ENCODE measurements at regions not wholly inside any gene's neighbourhood (a gene's known extent, or its start where the extent isn't known, plus 50 kb on each side); places are given as distances from the start of the nearest gene placed in this dataset.

DNA sequence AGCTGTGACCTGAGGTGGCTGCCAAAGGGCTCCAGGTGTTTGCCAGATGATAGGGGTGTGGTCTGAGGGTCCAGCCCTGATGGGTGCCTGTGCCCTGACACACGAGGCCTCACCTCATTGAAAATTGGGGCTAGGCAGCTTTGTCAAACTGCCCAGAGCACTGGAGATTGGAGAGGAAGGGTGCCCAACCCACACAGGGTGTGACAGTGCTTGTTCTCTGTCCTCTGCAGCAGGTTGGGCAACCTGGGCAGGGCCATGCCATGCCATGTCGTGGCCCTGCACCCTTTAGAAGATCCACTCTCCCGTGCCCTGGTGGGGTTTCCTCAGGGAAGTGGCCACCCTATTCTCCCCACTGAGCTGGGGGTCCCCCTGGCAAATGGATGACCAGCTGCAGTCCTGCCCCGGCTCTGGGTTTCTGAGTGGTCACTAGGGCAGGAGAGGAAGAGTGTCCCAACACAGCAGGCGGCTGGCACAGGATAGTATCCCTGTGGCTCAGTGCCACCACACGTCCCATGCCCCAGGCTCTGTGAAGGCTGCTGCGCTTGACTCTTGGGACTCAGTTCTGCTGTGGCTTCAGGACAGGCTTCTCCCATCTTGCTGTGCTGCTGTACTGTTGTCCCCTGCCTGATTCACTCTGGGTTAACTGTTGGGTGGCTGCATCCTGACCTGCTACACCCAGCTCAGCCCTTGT, 100.8 kb upstream of the PITX1 start:
- DNase-seq: no peak

DNA sequence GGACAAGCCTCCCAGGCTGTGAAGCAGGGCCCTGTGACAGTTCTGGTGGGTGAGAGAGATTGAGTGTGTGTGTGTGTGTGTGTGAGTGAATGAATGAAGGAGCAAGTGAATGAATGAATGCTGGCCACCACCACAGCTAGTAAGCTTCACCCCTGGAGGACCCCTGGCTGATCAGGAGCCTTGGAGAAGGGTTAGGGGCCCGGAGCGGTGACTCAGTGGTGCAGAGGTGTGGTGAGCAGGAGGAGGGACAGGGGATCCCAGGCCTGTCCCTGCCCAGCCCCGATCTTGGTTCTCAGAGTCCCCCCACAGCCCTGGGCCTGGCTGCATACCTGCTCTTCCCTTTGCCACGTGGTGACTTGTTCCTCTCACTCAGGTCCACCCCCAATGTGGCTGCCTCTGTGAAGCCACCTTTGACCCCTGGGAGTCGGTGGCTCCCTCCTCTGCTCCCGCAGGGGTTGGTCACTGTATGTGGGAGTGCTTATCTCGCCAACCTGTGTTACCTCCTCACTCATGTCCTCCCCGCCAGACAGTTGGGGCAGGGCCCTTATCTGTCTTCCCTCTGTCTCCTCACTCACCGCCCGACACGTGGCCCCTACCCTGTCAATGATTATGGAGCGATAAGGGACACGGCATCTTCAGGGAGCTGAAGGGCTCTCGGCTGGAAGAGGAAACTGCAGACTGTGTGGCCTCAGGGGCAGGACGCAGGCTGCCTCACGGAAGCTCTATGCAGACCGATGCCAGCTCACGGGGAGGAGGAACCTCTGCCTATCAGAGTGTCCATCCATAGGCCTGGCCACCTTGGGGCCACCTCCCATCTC, 99.9 kb upstream of the PITX1 start:
- no peak for DNase-seq

DNA sequence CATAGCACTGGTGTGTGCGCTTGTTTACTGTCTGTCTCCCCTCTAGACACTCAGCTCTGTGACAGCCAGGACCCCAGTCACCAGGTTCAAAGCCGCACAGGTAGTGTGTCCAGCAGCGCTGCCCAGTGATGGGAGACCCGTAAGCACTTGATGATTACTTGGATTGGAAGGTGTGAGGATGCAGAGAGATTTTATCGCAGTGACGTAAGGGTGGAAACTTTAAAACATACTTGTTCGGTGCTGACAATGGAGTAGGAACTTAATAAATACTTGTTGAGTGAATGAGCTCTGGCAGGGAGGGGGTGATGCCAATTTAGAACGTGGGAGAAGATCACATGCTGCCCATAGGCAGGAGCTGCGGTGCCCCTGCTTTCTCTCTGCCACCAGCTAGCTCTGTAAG, 99.2 kb upstream of the PITX1 start:
- no peak for DNase-seq

DNA sequence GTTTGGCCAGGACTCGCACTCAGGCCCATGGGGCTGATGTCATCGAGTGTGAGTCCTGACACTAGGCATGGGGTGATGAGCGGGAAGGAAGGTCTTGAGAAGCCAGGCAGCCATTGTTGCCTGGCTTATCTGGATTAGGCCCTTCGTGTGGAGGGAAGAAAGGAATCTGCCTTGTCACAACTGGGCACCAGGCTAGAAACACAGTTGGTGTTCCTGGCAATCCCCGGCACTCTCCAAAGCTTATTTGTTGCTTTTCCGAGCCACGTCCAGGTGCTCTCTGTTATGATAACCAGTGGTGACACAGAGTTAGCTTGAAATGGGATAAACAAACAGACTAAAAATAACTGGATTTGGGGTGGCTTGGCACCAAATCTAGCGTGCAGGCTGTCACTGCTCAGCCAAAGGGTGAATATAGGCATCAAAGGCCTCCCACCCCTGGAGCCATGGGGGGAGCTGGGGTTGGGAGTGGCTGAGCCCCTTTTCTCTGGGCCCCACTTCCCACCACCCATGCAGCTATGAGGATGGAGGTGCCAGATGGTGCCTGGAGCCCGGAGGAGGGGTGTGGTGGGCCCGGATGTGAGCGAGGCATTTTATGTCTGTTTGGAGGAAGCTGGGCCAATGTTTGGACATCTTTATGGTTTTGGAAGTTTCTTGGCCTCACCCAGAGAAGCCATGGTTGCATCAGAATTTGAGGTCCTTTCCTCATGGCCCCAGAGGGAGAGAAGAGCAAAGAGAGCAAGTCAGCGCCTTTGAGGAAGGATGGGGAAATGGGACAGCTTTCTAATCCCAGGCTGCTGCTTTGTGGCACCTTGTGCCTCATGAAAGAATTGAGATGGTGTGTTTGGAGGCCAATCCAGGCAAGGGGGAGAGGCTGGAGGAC, 98.0 kb upstream of the PITX1 start:
- DNase-seq: no peak

DNA sequence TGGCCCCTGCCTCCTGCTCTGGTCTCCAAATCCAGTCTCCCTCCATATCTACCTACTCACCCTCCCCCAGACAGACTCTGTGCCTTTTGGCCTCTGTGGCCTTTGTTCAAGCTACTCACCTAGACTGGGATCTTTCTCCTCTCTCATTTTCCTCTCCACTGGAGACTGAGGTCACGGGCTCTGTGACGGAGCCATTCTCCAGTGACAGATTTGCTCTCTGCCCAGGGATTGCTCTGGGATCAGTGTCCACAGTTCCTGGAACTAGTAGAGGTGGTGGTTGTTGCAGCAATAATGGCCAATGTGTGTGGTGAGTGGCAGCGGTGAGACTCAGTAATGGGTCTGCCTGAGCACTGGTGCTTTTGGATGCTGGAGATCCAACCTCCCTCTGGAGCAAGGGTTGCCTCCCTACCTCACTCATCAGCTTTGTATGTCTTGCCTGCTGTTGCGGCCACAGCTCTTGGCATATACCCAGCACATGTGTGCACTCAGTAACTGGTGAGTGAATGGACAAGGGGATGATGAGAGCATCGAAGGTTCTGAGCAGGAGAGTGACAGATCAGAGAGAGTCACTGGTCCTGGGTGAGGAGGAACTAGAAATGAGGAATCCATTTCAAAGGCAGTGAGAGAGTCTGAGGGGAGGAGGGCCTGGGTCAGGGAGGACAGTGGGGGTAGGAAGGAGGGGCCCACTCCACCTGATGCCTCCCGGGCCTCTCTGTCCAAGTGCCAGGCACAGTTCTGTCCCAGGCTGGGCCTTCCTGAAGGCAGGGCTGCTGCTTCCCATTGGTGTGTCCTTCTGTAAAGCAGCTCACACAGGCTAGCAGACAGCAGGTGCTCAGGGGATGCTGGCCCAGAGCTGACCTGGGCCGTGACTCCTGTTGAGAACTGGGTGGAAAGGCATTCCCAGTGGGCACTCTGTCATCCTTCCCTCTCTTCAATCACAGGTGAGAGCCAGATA, 96.5 kb upstream of the PITX1 start:
- DNase-seq: no peak

DNA sequence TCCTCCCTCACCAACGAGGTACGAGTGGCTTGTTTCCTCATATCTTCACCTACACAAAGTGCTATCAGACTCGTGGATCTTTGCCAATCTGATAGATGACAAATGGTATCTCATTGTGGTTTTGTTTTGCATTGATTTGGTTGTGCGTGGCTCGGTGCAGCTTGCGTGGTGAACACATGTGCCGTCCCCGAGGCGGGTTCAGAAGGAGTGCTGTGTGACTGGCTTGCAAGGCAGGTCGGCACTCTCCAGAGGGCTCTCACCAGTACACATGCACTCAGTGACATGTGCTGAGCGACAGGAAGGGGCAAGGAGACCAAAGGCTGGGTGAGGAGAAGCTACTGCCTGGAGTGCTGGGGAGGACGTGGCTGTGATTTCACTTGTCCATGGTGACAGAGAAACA, 95.3 kb upstream of the PITX1 start:
- DNase-seq: no peak

DNA sequence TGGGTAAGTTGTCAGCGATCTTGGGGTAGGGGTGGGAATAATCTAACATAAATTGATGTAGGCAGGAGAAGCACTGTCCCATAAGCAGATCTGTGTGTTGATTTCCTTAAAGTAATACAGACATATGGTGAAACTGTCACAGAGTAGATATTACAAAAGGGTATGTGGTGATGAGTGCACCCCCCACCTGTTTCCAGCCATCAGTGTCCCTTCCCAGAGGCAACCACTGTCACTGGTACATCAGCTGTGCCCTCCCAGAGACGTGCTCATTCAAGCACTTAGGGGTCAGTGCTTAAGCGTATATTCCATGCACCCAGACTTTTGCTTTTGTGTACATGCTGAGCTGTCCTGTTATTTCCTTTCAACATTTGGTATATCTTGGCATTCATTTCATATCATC, 94.3 kb upstream of the PITX1 start:
- DNase-seq: no peak

DNA sequence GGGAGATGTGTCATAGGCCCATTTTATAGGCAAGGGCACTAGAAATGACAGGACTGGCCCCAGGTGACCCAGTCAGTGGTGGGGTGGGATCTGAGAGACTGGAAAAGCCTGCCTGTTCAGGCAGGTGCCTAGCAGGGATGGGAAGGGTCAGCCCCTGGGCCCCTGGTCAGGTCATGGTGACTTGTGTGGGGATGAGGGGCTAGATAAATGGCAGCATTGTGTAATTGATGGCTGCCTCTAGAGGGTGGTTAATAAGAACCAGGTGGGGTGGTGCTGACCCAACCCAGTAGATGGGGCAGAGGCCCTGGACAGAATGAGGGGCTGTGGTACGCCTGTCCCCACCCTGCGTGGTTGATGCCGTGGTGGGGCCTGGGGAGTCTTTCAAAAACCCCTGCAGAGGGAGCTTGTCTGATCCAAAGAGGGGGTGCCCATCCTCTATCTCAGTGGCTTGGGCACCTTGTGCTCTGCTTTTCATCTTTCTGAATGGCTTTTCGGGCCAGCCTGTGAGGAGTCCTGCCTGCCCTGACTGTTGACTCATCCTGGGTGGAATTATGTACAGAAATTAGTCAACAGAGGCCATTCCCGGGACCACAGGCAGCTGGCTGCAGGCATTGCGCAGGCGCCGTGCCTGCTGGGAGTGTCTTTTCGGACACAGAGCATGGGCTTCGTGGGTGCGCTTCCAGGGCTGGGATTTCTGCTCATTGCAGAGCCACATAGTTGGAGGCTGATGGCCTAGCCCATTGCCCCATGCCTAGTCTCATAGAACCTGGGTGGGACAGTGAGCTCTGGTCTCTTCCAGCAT, 93.6 kb upstream of the PITX1 start:
- no peak for DNase-seq

DNA sequence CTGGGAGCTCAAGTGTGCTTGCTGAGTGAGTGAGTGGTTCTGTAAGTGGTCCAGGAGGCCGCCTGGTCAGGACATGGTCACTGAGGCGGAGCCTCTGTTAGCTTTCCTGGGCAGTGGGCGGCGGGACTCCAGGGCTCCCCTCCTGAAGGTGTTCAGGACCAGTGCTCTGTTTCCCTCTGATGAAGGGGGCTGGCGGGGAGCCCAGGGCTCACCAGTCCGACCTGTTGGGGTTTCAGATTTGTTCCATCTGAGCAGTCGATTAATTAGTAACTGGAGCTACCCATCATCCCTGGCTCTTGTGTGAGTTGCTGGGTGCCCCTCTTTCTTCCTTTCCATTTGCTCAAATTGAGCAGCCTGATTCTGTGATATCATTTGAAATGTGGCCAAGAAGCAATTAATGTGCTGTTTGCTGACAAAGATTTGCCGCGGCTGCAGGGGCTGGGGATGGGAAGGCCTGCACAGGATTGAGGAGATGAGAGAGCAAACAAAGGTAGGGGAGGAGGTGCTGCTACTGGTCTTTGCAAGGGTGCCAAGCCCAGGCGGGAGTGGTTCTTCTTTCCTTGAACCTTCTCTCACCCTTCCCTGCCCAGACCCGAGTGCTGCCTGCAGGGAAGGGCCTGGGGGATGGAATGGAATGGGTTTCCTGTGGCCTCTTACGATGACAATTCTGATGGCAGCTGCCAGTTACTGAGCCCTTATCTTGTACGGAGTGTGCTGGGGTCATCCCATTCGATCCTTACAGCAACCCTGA, 92.8 kb upstream of the PITX1 start:
- DNase-seq: peak; percentile 70

DNA sequence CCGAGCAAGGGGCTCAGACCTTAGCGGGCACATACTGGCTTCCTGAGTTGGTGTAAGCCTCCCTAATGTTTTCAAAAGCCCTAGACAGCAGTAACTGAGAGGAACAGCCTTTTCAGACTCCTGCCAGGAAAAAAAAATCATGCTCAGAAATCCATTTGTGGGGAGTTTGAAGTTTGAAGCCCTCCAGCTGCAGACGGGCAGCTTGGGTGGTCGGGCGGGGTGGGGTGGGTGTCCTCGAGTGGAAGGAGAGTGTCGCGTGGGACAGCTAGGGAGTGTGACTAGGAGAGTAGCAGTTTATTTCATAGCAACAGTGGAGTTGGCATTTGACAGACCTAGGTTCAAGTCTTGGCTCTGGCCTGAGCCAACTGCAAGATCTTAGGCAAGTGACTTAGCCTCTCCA, 90.7 kb upstream of the PITX1 start:
- no peak for DNase-seq

DNA sequence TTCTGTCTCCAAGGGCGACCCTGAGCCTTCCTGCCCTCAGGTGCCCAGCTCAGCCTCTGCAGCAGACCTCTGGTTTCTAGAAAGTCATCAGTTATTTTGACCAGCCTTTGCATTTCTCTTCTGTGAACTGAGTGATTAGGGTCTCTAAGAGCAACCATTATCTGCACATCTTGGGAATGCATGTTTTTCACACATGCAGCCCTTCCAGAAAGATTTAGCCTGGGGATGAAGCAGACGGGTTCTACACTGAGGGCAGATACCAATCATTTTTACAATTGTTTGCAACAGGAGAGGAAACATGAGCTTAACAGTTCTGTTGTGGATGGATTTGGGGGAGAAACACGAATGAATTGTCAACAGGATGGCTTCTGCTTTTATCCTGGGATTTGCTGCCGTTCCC, 90.1 kb upstream of the PITX1 start:
- no peak for DNase-seq

DNA sequence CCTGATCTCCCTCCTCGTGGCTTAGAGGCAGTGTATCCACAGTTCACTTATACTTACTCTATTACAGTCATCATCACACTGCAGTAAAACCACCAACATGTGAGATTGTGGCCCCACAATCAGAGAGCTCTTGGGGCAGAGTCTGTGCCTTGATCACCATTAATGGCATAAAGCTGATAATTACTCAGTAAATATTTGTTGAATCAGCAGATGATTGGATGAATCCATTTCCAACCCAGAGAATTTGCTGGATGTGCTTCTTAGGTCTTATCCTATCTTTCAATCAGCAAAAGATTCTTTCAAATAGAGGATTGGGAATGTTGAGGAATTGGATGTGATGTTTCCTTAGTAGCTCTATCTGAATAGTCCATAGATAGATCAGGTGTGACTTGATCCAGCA, 88.8 kb upstream of the PITX1 start:
- no peak for DNase-seq

DNA sequence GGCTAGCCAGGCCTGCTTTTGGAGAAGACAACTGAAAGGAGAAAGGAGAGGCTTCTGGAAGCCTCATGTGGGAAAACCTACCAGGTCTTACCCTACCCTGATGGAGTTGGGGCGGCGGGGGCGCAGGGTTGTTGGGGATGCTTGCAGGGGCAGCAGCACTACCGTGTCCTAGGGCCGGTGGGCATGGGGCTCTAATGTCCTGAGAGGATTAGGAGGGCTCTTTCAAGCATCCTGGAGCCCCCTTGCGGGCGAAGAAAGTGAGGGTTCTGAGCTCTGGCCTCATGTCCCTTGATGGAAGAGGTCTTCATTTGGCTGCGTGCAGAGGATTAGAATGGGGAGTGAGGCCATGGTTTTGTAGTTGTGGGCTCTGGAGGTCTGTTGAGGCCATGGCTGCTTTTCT, 86.9 kb upstream of the PITX1 start:
- DNase-seq: no peak

DNA sequence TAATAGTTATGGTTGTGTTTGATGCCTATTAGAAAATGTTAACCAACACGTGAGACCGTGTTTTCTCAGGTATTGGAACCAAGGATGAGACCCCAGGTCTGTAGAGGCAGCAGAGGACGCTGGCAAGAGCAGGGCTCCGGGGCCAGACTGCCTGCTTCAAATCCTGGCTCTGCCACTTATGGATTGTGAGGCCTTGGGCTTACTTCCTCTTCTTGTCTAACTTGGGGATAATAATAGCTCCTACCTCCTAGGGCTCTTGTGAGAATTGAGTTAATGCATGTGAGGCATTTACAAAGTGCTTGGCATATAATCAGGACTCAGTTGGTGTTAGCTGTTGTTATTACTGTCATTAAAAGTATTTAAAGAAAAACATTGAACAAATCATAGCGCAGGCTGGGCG, 85.5 kb upstream of the PITX1 start:
- no peak for DNase-seq

DNA sequence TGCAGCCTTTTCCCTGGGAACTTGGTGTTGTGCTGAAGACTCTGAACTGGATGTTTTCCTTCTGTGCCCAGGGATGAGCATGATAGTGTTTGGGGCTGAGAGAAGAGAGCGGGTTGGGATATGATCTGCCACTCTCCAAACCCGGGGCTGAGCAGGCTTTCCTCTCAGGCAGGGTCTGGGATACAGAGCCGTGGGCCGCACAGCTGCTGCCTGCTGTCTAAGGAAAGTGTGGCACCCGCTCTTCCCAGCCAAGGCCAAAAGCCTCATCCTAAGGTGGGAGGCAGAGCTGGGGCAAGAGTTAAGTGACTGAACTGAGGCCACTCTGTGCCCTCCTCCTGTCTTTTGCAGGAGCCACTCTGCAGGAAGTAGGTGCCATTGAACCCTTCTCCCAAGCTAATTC, 83.6 kb upstream of the PITX1 start:
- DNase-seq: no peak

DNA sequence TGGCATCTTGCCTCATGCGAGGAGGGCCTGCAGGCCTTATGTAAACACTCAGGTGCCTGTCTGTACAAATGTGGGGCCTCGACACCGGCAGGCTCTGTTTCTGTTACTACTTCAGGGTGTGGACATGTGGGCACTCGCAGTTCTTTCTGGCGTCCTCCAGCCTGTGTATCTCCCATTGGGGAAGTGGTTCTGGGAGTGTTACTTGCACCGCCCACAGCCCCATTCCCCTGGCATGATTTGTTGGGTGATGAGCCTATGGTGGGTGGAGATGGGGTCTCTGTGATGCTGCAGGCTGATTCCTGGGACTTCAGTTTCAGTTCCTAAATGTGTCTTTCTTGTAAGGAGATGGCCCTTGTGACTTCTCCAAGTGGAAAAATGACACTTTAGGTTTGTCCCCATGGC, 82.1 kb upstream of the PITX1 start:
- DNase-seq: no peak

DNA sequence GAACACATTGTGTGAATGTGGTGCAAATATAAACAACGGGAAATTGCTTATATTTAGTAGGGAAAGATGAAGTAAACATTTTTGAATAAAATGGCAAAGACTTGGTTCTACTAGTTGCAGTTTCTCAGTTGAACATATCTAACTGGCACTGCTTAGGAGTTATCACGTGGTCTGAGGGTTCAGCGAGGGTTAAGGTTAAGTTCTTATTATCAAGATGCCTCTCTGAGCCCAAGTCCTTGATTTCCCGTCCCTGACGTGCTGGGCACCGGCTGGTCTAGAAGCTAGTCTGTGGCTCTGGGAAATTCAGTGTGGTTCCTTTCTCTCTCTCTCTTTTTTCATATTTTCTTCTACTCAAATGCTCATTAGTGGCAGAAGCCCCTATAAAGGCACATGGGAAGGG, 81.6 kb upstream of the PITX1 start:
- DNase-seq: no peak

DNA sequence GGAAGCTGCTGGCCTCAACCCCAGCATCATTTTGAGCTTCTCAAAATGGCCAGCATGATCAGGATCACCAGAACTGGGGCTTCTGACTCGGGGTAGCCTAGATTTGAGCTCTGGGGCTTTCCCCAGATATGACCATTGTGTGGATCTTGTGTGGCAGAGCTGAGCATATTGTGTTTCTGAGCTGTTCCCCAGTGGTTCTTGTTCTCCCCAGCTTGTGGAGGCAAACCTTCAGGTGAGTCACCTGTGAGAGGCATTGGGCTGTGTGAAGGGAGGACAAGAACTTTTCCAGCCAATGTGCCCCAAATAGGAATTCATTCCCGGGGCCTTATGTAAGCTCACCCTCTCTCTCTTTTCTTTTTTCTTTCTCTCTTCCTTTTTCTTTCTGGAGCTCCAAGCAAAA, 80.7 kb upstream of the PITX1 start:
- no peak for DNase-seq

DNA sequence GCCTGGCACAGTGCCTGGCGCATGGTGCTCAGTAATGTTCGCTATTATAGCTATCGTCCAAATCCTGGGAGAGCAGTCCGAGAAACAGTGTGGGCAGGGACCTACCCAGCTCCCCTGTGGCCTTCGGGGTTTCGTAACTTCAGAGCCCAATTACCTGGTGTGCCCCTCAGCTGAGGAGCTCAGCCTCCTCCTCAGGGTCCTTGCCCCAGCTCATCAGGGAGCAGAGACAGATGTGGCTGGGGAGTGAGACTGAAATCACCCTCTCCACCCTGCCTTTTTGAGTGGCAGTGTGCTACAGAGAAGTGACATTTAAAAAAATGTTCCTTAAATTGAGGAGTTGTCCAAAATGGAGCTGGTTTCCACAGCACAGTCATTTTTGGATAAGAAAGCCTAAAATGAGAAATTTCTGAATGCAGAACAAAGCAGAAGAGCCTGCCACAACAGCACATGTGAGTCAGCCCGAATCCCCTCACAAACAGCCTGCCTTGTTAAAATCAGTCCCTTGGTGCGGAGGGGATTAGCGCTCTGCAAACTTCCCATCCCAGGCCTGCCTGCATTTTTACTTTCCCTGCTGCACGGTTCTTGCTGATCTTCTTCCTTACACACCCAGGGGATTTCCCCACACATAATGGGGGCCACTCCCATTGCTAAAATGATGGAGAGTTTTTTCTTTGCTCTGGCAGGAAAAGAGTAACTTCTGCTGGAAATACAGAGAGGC, 78.1 kb upstream of the PITX1 start:
- DNase-seq: no peak

Measured in NCI-H1092 (cell line).